DOHH2 (cell line): ENCODE measurements at regions not wholly inside any gene's neighbourhood (a gene's known extent, or its start where the extent isn't known, plus 50 kb on each side); places are given as distances from the start of the nearest gene placed in this dataset.

Source experiments
- H3F3A ChIP-seq: fragments of 200-600 bp; sonication (generic), shearing (Covaris generic); 2 replicates; pipeline ENCODE4 v1.6.0; 2016; ENCODE audit warnings: antibody characterized with exemption, mild to moderate bottlenecking; ENCODE audit not compliant: control insufficient read depth, insufficient read depth
- H3K27ac ChIP-seq: fragments of 200-600 bp; sonication (generic); 2 replicates; pipeline ENCODE4 v1.5.1; 2014; ENCODE audit warnings: low read depth, mild to moderate bottlenecking, low read length, moderate library complexity
- H3K27me3 ChIP-seq: fragments of 200-600 bp; sonication (generic); 2 replicates; pipeline ENCODE4 v1.6.1; 2014; ENCODE audit warnings: mild to moderate bottlenecking, low read length, mixed read lengths; ENCODE audit not compliant: control insufficient read depth
- H3K36me3 ChIP-seq: fragments of 200-600 bp; sonication (generic); 2 replicates; pipeline ENCODE4 v1.6.1; 2014; ENCODE audit warnings: mild to moderate bottlenecking, low read length, moderate library complexity, mixed read lengths; ENCODE audit not compliant: control insufficient read depth
- H3K4me1 ChIP-seq: fragments of 200-600 bp; sonication (generic); 2 replicates; pipeline ENCODE4 v1.6.1; 2014; ENCODE audit warnings: mild to moderate bottlenecking, low read length, mixed read lengths; ENCODE audit not compliant: control insufficient read depth
- H3K4me2 ChIP-seq: fragments of 200-600 bp; sonication (generic); 2 replicates; pipeline ENCODE4 v1.6.0; 2014; ENCODE audit warnings: mild to moderate bottlenecking, low read length, moderate library complexity
- H3K4me3 ChIP-seq: fragments of 200-600 bp; sonication (generic); 2 replicates; pipeline ENCODE4 v1.5.1; 2014; ENCODE audit warnings: mild to moderate bottlenecking, low read length, mixed read lengths
- H3K79me2 ChIP-seq: fragments of 200-600 bp; sonication (generic); 2 replicates; pipeline ENCODE4 v1.6.1; 2014; ENCODE audit warnings: mild to moderate bottlenecking, low read length, mixed read lengths; ENCODE audit not compliant: control insufficient read depth
- H3K9me2 ChIP-seq: fragments of 200-600 bp; sonication (generic); replicated peaks from 2 replicates; pipeline ENCODE4 v1.6.1; 2014; ENCODE audit warnings: mild to moderate bottlenecking, low read length, mixed read lengths; ENCODE audit not compliant: control insufficient read depth
- H3K9me3 ChIP-seq: fragments of 200-600 bp; sonication (generic); 2 replicates; pipeline ENCODE4 v1.6.1; 2014; ENCODE audit warnings: antibody characterized with exemption, low read length, mixed read lengths; ENCODE audit not compliant: control insufficient read depth, insufficient read depth
- H4K20me1 ChIP-seq: fragments of 200-600 bp; sonication (generic); 2 replicates; pipeline ENCODE4 v1.6.0; 2014; ENCODE audit warnings: low read depth, mild to moderate bottlenecking, antibody characterized with exemption, low read length, moderate library complexity; ENCODE audit not compliant: control insufficient read depth, insufficient read depth
- EZH2phosphoT487 ChIP-seq: fragments of 200-600 bp; sonication (generic); IDR thresholded peaks from 2 replicates; pipeline ENCODE4 v1.6.1; 2017; ENCODE audit warnings: borderline replicate concordance, mild to moderate bottlenecking, antibody characterized with exemption, low read length, moderate library complexity, mixed read lengths
- TF ChIP-seq, protein P1 (sequence below): fragments of 200-600 bp; sonication (generic); IDR thresholded peaks from one replicate; pipeline ENCODE4 v1.5.1; 2014; ENCODE audit warnings: antibody characterized with exemption, mild to moderate bottlenecking, low read depth, low read length; ENCODE audit not compliant: poor library complexity, severe bottlenecking

DNA sequence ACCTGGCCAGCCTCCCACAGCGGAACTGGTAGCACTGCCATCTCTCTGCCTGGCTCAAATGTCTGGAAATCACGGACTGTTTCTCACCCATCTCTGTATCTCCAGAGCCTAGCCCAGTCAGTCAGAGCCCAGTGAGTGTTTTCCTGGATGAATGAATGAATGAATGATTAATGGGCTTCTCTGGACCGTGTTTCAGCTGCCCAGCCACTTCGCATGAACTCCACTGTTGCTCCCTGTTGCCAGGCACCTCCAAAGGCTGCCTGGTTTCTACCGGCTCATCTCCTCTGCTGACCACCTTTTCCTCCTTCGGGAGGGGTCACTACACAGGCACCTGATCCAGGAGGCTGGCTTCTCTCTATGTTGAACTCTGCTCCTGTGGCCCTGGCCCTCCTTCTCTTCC lies 91.0 kb upstream of the SDK2 start:
- H3K4me1 ChIP-seq: no peaks in the 10 kb centered on the region
- H4K20me1 ChIP-seq: no peaks in the 10 kb centered on the region
- TF ChIP-seq, protein P1, sequence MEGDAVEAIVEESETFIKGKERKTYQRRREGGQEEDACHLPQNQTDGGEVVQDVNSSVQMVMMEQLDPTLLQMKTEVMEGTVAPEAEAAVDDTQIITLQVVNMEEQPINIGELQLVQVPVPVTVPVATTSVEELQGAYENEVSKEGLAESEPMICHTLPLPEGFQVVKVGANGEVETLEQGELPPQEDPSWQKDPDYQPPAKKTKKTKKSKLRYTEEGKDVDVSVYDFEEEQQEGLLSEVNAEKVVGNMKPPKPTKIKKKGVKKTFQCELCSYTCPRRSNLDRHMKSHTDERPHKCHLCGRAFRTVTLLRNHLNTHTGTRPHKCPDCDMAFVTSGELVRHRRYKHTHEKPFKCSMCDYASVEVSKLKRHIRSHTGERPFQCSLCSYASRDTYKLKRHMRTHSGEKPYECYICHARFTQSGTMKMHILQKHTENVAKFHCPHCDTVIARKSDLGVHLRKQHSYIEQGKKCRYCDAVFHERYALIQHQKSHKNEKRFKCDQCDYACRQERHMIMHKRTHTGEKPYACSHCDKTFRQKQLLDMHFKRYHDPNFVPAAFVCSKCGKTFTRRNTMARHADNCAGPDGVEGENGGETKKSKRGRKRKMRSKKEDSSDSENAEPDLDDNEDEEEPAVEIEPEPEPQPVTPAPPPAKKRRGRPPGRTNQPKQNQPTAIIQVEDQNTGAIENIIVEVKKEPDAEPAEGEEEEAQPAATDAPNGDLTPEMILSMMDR: no peak
- TF ChIP-seq EZH2phosphoT487: no peak

DNA sequence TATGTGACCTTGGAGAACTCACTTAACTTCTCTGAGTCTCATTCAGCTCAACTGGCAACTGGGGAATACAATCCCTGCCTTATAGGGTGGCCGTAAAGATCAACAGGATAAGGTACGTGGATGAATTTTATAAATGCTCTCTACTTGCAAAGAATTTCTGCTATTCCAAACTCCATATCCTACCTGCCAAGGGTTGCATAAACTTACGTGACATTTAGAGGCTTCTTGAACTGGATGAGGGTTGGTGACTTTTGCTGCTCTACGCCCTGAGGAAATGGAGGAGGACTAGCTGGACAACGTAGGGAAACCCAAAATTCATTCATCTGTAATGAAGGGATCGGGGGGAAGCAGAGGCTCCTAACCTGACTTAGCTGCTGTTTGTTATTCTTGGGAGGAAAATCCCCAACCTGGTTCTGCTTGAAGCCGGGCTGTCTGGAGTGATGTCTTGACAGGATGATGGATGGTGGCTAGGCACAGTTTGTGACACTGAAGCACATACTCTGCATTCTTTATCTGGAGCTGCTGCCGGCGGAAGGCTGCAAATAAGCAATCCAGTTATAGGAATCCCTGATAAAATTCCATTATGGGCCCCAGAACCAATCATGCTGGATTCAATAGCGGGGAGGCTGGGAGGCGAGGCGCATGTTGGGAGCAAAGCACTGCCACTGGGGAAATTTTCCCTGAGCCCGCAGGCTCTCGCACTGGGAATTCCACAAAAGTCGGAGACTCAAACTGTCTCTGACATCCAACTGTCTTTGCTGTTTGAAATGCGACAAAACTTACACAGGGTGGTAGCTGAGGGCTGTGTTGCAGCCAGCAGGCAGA lies 94.7 kb upstream of the SDK2 start:
- no peaks in the 10 kb centered on the region for H3K9me3 ChIP-seq
- TF ChIP-seq, protein P1: no peak
- no peak for TF ChIP-seq EZH2phosphoT487
- peaks cover 16% of the 10 kb centered on the region for H3K27me3 ChIP-seq
- H3F3A ChIP-seq: no peaks in the 10 kb centered on the region
- no peaks in the 10 kb centered on the region for H3K9me2 ChIP-seq
- peaks cover 10% of the 10 kb centered on the region for H3K4me1 ChIP-seq
- no peak overlapping the region for H3K27ac ChIP-seq
- no peaks in the 10 kb centered on the region for H3K79me2 ChIP-seq
- no peak overlapping the region for H3K4me3 ChIP-seq
- H3K4me2 ChIP-seq: no peak overlapping the region
- no peaks in the 10 kb centered on the region for H4K20me1 ChIP-seq
- H3K36me3 ChIP-seq: no peaks in the 10 kb centered on the region

More for the DNA sequence above, 91.0 kb upstream of the SDK2 start:
- Histone ChIP-seq H3K4me3 (no peak overlapping the region), H3K27ac (no peak overlapping the region), H3K9me3 (no peaks in the 10 kb centered on the region), H3K79me2 (no peaks in the 10 kb centered on the region), H3F3A (no peaks in the 10 kb centered on the region), H3K9me2 (no peaks in the 10 kb centered on the region), H3K27me3 (peaks cover 36% of the 10 kb centered on the region), H3K36me3 (no peaks in the 10 kb centered on the region), H3K4me2 (no peak overlapping the region)

DNA sequence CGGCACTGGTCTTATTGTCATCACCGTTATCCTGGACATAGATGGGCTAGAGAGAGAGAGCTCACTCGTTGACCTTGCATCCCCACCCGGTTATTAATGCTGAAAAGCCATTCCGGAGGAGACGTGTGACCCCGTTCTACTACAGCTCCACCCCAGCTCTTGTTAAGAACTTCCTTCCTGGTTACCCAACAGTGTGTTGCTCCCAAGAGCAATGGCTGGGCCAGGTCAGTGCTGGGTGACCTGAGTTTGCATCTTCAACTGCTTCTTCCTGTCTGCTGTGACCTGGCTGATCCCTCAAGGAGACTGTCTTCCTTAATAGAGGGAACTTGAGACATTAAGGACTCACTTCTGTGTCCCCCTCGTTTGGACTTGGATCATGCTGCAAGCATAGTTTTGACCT lies 96.1 kb upstream of the SDK2 start:
- peaks cover 2% of the 10 kb centered on the region; the same call in 1 of the 2 replicates for H3K27me3 ChIP-seq
- H3K9me3 ChIP-seq: no peaks in the 10 kb centered on the region
- H3K4me3 ChIP-seq: no peak overlapping the region
- no peaks in the 10 kb centered on the region for H3K9me2 ChIP-seq
- no peak overlapping the region for H3K27ac ChIP-seq
- no peak overlapping the region for H3K4me2 ChIP-seq
- TF ChIP-seq EZH2phosphoT487: no peak
- TF ChIP-seq, protein P1: no peak
- H4K20me1 ChIP-seq: no peaks in the 10 kb centered on the region
- peaks cover 17% of the 10 kb centered on the region for H3K4me1 ChIP-seq
- no peaks in the 10 kb centered on the region for H3K79me2 ChIP-seq
- no peaks in the 10 kb centered on the region for H3K36me3 ChIP-seq
- no peaks in the 10 kb centered on the region for H3F3A ChIP-seq
